Skeletal muscle tissue (tissue), 3 donors: ENCODE measurements at regions not wholly inside any gene's neighbourhood (a gene's known extent, or its start where the extent isn't known, plus 50 kb on each side); places are given as distances from the start of the nearest gene placed in this dataset.
"Not testable (repeated sequence)": the region's sequence is repeated elsewhere in the genome, so short reads cannot be mapped to it uniquely, and the experiment has no call there.

Experiments used
- H3K27ac ChIP-seq: one replicate; pipeline ENCODE4 v1.7.0; 2013; ENCODE audit warnings: mild to moderate bottlenecking, low read depth, low read length, inconsistent platforms
- H3K27me3 ChIP-seq, 3 donors: one replicate each; pipeline ENCODE4 v1.7.0; 2013; ENCODE audit warnings: low read length in 3 of 3; ENCODE audit not compliant: control insufficient read depth in 3 of 3, insufficient read depth in 3 of 3
- H3K36me3 ChIP-seq, 3 donors: one replicate each; pipeline ENCODE4 v1.7.0; 2013; ENCODE audit warnings: low read length in 3 of 3; ENCODE audit not compliant: control insufficient read depth in 3 of 3, insufficient read depth in 3 of 3
- H3K4me1 ChIP-seq, 3 donors: one replicate each; pipeline ENCODE4 v1.7.0; 2013; ENCODE audit warnings: low read length in 3 of 3, mild to moderate bottlenecking in 3 of 3; ENCODE audit not compliant: control insufficient read depth in 3 of 3, insufficient read depth in 3 of 3
- H3K4me3 ChIP-seq, 3 donors: one replicate each; pipeline ENCODE4 v1.7.0; 2013; ENCODE audit warnings: low read length in 3 of 3
- H3K9ac ChIP-seq, 3 donors: one replicate each; pipeline ENCODE4 v1.7.0; 2013; ENCODE audit warnings: low read length in 3 of 3, mild to moderate bottlenecking in 3 of 3, moderate library complexity in 2 of 3, low read depth in 1 of 3
- H3K9me3 ChIP-seq, 3 donors: one replicate each; pipeline ENCODE4 v1.7.0; 2013; ENCODE audit warnings: low read length in 3 of 3; ENCODE audit not compliant: control insufficient read depth in 3 of 3
- donor health status: Osteomylitis.

GRCh38 chr3:75432466-75432865 is 231.7 kb upstream of the FRG2C start:
- H3K27me3 ChIP-seq, H3K36me3 ChIP-seq, H3K4me3 ChIP-seq, H3K9ac ChIP-seq, H3K9me3 ChIP-seq: not testable (repeated sequence)
- peak overlapping the region; percentile 79 for H3K27ac ChIP-seq
- H3K4me1 ChIP-seq = peaks cover 3 to 21% (median 19%) of the 10 kb centered on the region in 3 donors

GRCh38 chr3:75432885-75433284 is 231.2 kb upstream of the FRG2C start:
- H3K9ac ChIP-seq, H3K9me3 ChIP-seq, H3K27me3 ChIP-seq, H3K4me3 ChIP-seq, H3K36me3 ChIP-seq: not testable (repeated sequence)
- peak overlapping the region; percentile 79 for H3K27ac ChIP-seq
- peaks cover 3 to 21% (median 19%) of the 10 kb centered on the region in 3 donors for H3K4me1 ChIP-seq

DNA sequence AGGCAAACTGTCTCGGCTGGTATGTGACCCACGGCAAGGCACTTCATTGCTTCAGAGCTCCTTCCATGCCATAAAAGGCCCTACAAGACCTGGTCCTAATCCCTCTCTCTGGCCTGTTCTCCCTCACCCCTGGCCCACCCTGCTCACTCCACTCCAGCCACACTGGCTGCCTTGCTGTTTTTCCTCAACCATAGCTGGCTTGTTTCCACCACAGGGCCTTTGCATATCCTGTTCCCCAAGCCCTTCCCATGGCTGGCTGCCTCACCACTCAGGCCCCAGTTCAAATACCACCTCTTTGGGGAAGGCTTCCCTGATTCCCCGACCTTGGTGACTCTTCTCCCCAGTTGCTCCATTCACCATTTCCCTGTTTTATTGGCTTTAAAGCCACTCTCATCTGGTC is 230.8 kb upstream of the FRG2C start:
- peaks cover 3 to 21% (median 19%) of the 10 kb centered on the region in 3 donors for H3K4me1 ChIP-seq
- not testable (repeated sequence) for H3K27me3 ChIP-seq, H3K9ac ChIP-seq, H3K9me3 ChIP-seq, H3K36me3 ChIP-seq, H3K4me3 ChIP-seq
- H3K27ac ChIP-seq = peak overlapping the region; percentile 79

DNA sequence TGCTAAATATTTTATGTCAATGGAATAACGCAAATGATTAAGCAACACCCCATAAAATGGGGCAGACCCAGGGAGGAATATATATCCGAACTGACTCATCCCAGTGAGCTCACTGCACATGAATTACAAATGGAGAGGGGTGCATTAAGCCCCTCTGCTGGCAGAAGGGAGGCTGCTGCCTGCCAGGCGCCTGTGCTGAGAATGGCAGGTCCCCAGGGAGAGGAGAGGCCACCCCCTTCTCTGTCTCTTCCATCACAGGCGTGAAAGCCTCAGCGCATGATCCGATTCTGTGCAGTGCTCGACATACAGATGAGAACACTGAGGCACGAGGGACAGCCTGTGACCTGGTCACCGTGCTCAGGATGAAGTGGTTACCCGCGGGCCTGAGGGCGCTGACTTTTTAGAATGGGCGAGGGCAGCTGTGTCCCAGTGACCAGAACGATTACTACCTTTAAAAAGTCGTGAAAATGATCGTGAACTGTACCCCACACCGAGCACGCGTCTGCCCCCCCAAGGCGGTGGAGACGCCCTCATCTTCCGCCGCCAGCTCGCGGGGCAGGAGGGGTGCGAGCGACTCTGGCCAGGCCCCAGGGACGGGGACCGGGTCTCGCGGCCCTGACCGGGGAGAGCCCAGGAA is 229.7 kb upstream of the FRG2C start:
- peak overlapping the region in 2 of 3 donors; percentile 64 to 80 for H3K9ac ChIP-seq
- peaks cover 3 to 21% (median 16%) of the 10 kb centered on the region in 3 donors for H3K4me1 ChIP-seq
- not testable (repeated sequence) for H3K27me3 ChIP-seq, H3K36me3 ChIP-seq, H3K9me3 ChIP-seq
- peak overlapping the region; percentile 51 to 69 (median 67) for H3K4me3 ChIP-seq
- peak overlapping the region; percentile 88 for H3K27ac ChIP-seq

DNA sequence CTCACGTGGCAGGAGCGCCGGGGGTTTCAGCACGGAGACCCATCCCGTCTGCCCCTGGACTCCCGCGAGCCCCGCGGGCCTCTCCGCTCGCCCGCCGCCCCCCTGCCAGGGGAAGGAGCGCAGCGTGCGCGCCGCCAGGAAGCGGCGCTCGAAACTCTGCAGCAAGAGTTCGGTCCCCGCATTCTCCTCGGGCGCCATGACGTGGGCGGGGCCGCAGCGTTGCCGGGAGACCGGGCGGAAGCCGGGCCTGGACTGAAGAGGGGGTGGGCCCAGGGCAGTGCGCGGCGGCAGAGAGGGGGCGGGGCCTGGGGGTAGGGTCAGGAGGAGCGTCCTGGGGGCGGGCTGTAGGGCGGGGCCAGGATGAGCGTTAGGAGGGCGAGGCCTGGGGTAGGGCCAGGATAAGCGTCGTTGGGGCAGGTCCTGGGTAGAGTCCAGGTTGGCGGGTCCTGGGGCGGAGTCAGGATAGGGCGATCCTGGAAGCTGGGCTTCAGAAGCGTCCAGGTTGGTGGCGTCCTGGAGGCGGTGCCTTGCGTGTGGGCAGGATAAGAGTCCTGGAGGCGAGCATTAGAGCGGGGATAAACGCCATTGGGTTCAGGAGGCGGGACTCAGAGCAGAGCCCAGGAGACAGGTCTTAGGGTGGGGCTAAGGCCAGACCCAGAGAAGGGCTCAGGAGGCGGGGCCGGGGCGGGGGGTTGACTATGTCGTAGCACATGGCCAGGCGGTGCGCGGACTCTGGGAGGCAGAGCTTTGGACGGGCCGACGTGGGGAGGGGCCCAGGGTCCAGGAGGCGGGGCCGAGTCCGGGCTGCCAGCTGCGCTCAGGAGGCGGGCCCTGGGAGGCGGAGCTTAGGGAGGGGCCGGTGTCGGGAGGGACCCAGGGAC is 229.0 kb upstream of the FRG2C start:
- peak overlapping the region; percentile 51 to 76 (median 74) for H3K4me3 ChIP-seq

GRCh38 chr3:75435794-75436400 is 228.2 kb upstream of the FRG2C start:
- Histone ChIP-seq H3K27ac (peak overlapping the region; percentile 88), H3K9ac (peak overlapping the region in 2 of 3 donors; percentile 74 to 80), H3K4me3 (peak overlapping the region; percentile 59 to 76 (median 74)), H3K4me1 (peaks cover 3 to 21% (median 15%) of the 10 kb centered on the region in 3 donors)
- not testable (repeated sequence) for H3K27me3 ChIP-seq, H3K36me3 ChIP-seq, H3K9me3 ChIP-seq

More for the DNA sequence above, 229.0 kb upstream of the FRG2C start:
- not testable (repeated sequence) for H3K27me3 ChIP-seq, H3K9me3 ChIP-seq, H3K36me3 ChIP-seq
- Histone ChIP-seq H3K4me1 (peaks cover 3 to 21% (median 15%) of the 10 kb centered on the region in 3 donors), H3K27ac (peak overlapping the region; percentile 88), H3K9ac (peak overlapping the region; percentile 43 to 80 (median 74))

DNA sequence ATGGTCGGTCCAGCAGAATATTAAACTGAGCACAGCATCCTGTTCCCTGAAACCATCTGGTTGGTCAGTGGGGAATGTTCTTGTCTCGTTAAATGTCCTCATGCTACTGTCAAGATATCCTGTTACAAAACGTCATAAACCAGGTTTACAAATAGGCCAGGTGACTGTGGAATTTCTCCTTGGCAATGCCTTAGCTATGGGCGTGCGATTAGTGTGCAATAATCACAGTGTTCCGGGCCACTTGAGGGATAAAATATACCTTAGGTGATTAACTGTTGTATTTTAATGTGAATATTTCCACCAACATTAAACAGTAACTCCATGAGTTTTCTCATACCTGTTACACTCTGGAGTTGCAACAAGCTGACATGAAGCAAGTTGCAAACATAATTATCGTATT is 223.1 kb upstream of the FRG2C start:
- H3K27ac ChIP-seq, H3K4me1 ChIP-seq, H3K9ac ChIP-seq, H3K36me3 ChIP-seq, H3K9me3 ChIP-seq, H3K4me3 ChIP-seq, H3K27me3 ChIP-seq: not testable (repeated sequence)

- not testable (repeated sequence) for H3K27ac ChIP-seq, H3K4me1 ChIP-seq, H3K4me3 ChIP-seq, H3K36me3 ChIP-seq, H3K9me3 ChIP-seq, H3K27me3 ChIP-seq, H3K9ac ChIP-seq
Measured at GRCh38 chr3:75444634-75445033, 219.5 kb upstream of the FRG2C start.

GRCh38 chr3:75445234-75445633 is 218.9 kb upstream of the FRG2C start:
- H3K4me3 ChIP-seq, H3K4me1 ChIP-seq, H3K9me3 ChIP-seq, H3K36me3 ChIP-seq, H3K9ac ChIP-seq, H3K27me3 ChIP-seq, H3K27ac ChIP-seq: not testable (repeated sequence)

DNA sequence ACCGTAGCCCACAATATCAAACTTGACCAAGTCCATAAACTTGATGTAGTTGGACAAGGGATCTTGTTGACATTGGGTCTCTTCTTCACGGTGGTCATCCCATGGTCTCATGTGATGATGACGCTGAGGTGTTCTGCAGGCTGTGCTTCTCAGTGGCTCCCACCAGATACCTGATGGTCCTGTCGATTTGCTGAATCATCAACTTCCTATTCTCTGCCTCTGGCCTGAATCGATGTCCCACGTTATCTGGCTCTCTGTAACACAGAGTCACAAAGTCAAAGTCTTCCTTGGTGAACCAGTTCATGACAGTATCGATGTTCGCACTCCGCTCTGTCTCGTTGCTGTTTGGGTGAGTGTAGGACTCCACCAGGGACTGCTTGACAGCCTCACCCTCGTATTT is 217.2 kb upstream of the FRG2C start:
- not testable (repeated sequence) for H3K27ac ChIP-seq, H3K4me1 ChIP-seq, H3K36me3 ChIP-seq, H3K27me3 ChIP-seq, H3K4me3 ChIP-seq, H3K9ac ChIP-seq, H3K9me3 ChIP-seq
